Chondrocyte (in vitro differentiated cells): ENCODE measurements at regions not wholly inside any gene's neighbourhood (a gene's known extent, or its start where the extent isn't known, plus 50 kb on each side); places are given as distances from the start of the nearest gene placed in this dataset.

Experiments
- DNase-seq: peaks from one replicate; pipeline ENCODE4 v3.0.0; 2021; ENCODE audit warnings: mixed read lengths, low spot score
- H3K27ac Mint-ChIP-seq: one replicate; pipeline ENCODE4 v1.8.0; 2021; ENCODE audit warnings: mild to moderate bottlenecking, moderate library complexity, mixed read lengths; ENCODE audit not compliant: unreplicated experiment
- H3K27me3 Mint-ChIP-seq: 2 replicates; pipeline ENCODE4 v1.8.0; 2021; ENCODE audit warnings: low read depth, mixed read lengths
- H3K36me3 Mint-ChIP-seq: 2 replicates; pipeline ENCODE4 v1.8.0; 2021; ENCODE audit warnings: low read depth, mixed read lengths
- H3K4me1 Mint-ChIP-seq: 2 replicates; pipeline ENCODE4 v1.8.0; 2021; ENCODE audit warnings: low read depth, mild to moderate bottlenecking, mixed read lengths
- H3K4me3 Mint-ChIP-seq: one replicate; pipeline ENCODE4 v1.8.0; 2021; ENCODE audit warnings: mild to moderate bottlenecking, moderate library complexity, mixed read lengths; ENCODE audit not compliant: unreplicated experiment
- H3K9me3 Mint-ChIP-seq: 2 replicates; pipeline ENCODE4 v1.8.0; 2021; ENCODE audit warnings: low read depth, mixed read lengths
- TF ChIP-seq, protein P1 (sequence below): fragments of 200-600 bp; sonication (generic); IDR thresholded peaks from 2 replicates; pipeline ENCODE4 v1.5.0; 2021; ENCODE audit warnings: antibody characterized with exemption, mild to moderate bottlenecking, moderate library complexity

GRCh38 chr3:159513444-159513843 is 475.2 kb upstream of the IL12A start:
- H3K9me3 Mint-ChIP-seq, result no peaks in the 10 kb centered on the region
- H3K4me3 Mint-ChIP-seq, result no peak overlapping the region
- H3K36me3 Mint-ChIP-seq, result peaks cover under 1% of the 10 kb centered on the region
- H3K4me1 Mint-ChIP-seq, result no peaks in the 10 kb centered on the region
- TF ChIP-seq, protein P1, sequence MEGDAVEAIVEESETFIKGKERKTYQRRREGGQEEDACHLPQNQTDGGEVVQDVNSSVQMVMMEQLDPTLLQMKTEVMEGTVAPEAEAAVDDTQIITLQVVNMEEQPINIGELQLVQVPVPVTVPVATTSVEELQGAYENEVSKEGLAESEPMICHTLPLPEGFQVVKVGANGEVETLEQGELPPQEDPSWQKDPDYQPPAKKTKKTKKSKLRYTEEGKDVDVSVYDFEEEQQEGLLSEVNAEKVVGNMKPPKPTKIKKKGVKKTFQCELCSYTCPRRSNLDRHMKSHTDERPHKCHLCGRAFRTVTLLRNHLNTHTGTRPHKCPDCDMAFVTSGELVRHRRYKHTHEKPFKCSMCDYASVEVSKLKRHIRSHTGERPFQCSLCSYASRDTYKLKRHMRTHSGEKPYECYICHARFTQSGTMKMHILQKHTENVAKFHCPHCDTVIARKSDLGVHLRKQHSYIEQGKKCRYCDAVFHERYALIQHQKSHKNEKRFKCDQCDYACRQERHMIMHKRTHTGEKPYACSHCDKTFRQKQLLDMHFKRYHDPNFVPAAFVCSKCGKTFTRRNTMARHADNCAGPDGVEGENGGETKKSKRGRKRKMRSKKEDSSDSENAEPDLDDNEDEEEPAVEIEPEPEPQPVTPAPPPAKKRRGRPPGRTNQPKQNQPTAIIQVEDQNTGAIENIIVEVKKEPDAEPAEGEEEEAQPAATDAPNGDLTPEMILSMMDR, result no peak
- no peak overlapping the region for H3K27ac Mint-ChIP-seq
- DNase-seq, result no peak
- peaks cover 34% of the 10 kb centered on the region for H3K27me3 Mint-ChIP-seq

DNA sequence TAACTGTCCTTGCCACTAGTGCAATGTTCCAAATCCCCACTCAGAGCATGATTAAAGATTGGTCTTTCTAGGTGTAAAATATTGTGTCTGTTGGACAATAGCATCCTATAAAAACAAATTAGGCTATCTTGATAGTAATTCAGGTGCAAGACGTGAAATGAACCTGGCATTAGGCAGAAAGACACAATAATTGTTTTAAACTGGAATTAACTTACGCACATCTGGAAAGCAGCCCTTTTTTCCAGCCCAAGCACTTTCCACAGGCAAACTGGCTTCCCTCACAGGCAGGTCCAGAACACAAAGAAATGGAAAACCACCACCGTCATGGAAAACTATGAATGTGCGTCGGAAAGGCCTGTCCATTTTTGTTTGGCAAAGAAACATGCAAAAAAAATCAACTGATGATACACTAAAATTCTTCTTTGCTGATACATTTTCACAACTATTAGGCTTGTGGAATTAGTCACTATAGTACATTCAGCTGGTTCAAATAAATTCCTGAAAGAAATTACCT is 474.7 kb upstream of the IL12A start:
- no peak for DNase-seq
- TF ChIP-seq, protein P1, result no peak
- no peaks in the 10 kb centered on the region for H3K36me3 Mint-ChIP-seq

DNA sequence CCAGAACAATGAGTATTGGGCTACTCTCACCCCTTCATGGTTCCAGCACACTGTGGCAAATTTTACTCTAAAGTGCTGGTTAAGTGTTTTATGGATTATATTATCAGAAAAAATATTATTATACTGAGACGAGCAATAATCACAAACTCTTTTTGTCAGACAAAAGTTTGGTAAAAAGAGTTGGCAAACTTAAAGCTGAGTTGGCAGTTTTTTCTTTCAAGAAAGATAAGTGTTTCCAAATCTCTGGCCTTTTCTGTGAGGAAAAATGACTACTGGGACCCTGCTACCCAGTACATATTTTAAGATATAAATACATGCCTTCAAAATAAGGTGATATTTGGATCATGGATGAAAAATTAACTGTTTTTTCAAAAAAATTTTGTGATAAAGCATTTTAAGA is 471.5 kb upstream of the IL12A start:
- no peak overlapping the region for H3K27ac Mint-ChIP-seq
- H3K4me1 Mint-ChIP-seq, result no peaks in the 10 kb centered on the region
- no peaks in the 10 kb centered on the region for H3K9me3 Mint-ChIP-seq
- TF ChIP-seq, protein P1, result no peak
- DNase-seq, result no peak
- peaks cover 19% of the 10 kb centered on the region for H3K27me3 Mint-ChIP-seq
- no peak overlapping the region for H3K4me3 Mint-ChIP-seq
- no peaks in the 10 kb centered on the region for H3K36me3 Mint-ChIP-seq

More for the DNA sequence above, 474.7 kb upstream of the IL12A start:
- Mint-ChIP-seq H3K9me3 (no peaks in the 10 kb centered on the region), H3K27me3 (peaks cover 31% of the 10 kb centered on the region), H3K4me3 (no peak overlapping the region), H3K27ac (no peak overlapping the region), H3K4me1 (no peaks in the 10 kb centered on the region)

DNA sequence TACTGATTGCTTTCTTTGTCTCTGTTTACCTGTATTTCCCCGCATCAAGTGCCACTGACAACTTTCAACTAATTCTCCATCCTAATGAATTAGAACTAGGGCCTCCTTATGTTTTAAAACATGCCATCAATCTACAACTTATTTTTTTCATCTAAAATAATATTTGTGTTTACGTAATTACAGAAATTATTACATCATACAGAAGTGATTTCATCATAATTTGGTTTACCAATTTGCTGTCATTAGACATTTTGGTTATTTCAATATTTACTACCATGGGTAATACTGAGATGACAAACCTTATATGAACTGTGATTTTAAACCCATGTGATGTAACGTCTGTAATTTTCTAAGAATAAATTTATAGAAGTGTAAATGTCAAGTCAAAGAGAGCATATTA is 468.0 kb upstream of the IL12A start:
- TF ChIP-seq, protein P1, result no peak
- Mint-ChIP-seq H3K4me3 (no peak overlapping the region), H3K36me3 (no peaks in the 10 kb centered on the region), H3K4me1 (no peaks in the 10 kb centered on the region), H3K27me3 (peaks cover 13% of the 10 kb centered on the region), H3K27ac (no peak overlapping the region), H3K9me3 (no peaks in the 10 kb centered on the region)
- no peak for DNase-seq

DNA sequence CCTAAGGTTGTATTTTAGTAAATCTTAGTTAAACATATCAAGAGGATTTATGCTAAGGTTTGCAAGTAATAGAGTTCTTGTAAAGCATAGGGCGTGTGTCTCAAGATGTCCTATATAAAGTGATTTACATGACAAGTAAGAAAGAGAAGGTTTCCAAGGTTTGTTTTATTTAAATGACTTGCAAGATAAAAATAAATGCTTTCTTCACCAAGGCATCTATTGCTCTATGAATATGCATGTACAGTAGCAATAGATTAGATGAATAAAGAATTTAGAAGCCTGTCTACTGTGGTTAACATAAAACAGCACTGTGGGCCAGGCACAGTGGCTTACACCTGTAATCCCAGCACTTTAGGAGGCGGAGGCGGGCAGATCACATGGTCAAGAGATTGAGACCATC is 466.4 kb upstream of the IL12A start:
- Mint-ChIP-seq H3K4me1 (no peaks in the 10 kb centered on the region), H3K4me3 (no peak overlapping the region), H3K27ac (no peak overlapping the region), H3K36me3 (no peaks in the 10 kb centered on the region), H3K9me3 (no peaks in the 10 kb centered on the region), H3K27me3 (peaks cover 9% of the 10 kb centered on the region)
- TF ChIP-seq, protein P1, result no peak
- DNase-seq, result no peak
